Breast epithelium (tissue), 3 donors: ENCODE measurements at regions not wholly inside any gene's neighbourhood (a gene's known extent, or its start where the extent isn't known, plus 50 kb on each side); places are given as distances from the start of the nearest gene placed in this dataset.

Source experiments
- CTCF ChIP-seq, 3 donors: fragments of 450-650 bp; IDR thresholded peaks; one replicate each; pipeline ENCODE4 v1.5.1; 2016 to 2017; ENCODE audit warnings: antibody characterized with exemption in 3 of 3, mild to moderate bottlenecking in 3 of 3, moderate library complexity in 3 of 3
- POLR2A ChIP-seq: fragments of 450-650 bp; IDR thresholded peaks from one replicate; pipeline ENCODE4 v1.6.1; 2016; ENCODE audit warnings: antibody characterized with exemption, mild to moderate bottlenecking, moderate library complexity
- POLR2AphosphoS5 ChIP-seq, 3 donors: sonication (generic); formaldehyde crosslinking; IDR thresholded peaks; one replicate each; pipeline ENCODE4 v1.6.1; 2017; ENCODE audit warnings: antibody characterized with exemption in 3 of 3

GRCh38 chr1:37305108-37305507 lies 169.3 kb upstream of the ZC3H12A start:
- TF ChIP-seq POLR2AphosphoS5 (IDR thresholded peaks at IDR 0.05): no peak
- TF ChIP-seq CTCF (IDR thresholded peaks at IDR 0.05): no peak
- TF ChIP-seq POLR2A: no peak
